NCI-H1092 treated with DMSO at 0.1 percent for 48 hours (cell line): ENCODE measurements at regions not wholly inside any gene's neighbourhood (a gene's known extent, or its start where the extent isn't known, plus 50 kb on each side); places are given as distances from the start of the nearest gene placed in this dataset.
A peak's percentile ranks its signal among the peaks of the same experiment; 100 is the strongest.

Experiments
- DNase-seq: peaks from one replicate; lab custom pipeline; 2025; lab: John Stamatoyannopoulos, UW

- DNase-seq = no peak
Measured at GRCh38 chr4:140316799-140317198, 56.6 kb upstream of the SCOC start.

GRCh38 chr4:140315970-140316369, 57.5 kb upstream of the SCOC start:
- no peak for DNase-seq

GRCh38 chr4:140315438-140315837, 58.0 kb upstream of the SCOC start:
- DNase-seq = no peak

GRCh38 chr4:140315019-140315418, 58.4 kb upstream of the SCOC start:
- no peak for DNase-seq

GRCh38 chr4:140312100-140312499, 61.3 kb upstream of the SCOC start:
- DNase-seq = no peak

- no peak for DNase-seq
Measured at GRCh38 chr4:140311257-140311835, 62.1 kb upstream of the SCOC start.

GRCh38 chr4:140309124-140309870, 64.1 kb upstream of the SCOC start:
- no peak for DNase-seq

- DNase-seq = no peak
Measured at GRCh38 chr4:140308366-140309123, 64.9 kb upstream of the SCOC start.

GRCh38 chr4:140305053-140305452, 68.4 kb upstream of the SCOC start:
- DNase-seq = no peak

GRCh38 chr4:140304346-140304745, 69.1 kb upstream of the SCOC start:
- no peak for DNase-seq

GRCh38 chr4:140302151-140302859, 71.1 kb upstream of the SCOC start:
- no peak for DNase-seq

GRCh38 chr4:140300271-140300970, 73.0 kb upstream of the SCOC start:
- peak; percentile 42 for DNase-seq

GRCh38 chr4:140298001-140298400, 75.4 kb upstream of the SCOC start:
- peak; percentile 36 for DNase-seq

GRCh38 chr4:140297221-140297570, 76.2 kb upstream of the SCOC start:
- DNase-seq = peak; percentile 91

GRCh38 chr4:140296335-140297220, 76.9 kb upstream of the SCOC start:
- DNase-seq = peak; percentile 91

- no peak for DNase-seq
Measured at GRCh38 chr4:140293979-140294378, 79.5 kb upstream of the SCOC start.

- DNase-seq = no peak
Measured at GRCh38 chr4:140291259-140291658, 82.2 kb upstream of the SCOC start.

GRCh38 chr4:140289486-140289885, 84.0 kb upstream of the SCOC start:
- no peak for DNase-seq

- peak; percentile 14 for DNase-seq
Measured at GRCh38 chr4:140286456-140286855, 87.0 kb upstream of the SCOC start.

- no peak for DNase-seq
Measured at GRCh38 chr4:140284456-140284855, 89.0 kb upstream of the SCOC start.
